H9 (cell line): ENCODE measurements at regions not wholly inside any gene's neighbourhood (a gene's known extent, or its start where the extent isn't known, plus 50 kb on each side); places are given as distances from the start of the nearest gene placed in this dataset.

Experiments
- DNase-seq: peaks from one replicate; pipeline ENCODE4 v3.0.0-alpha.2; 2017
- H2AFZ ChIP-seq: one replicate; pipeline ENCODE4 v1.6.1; 2013; ENCODE audit warnings: mild to moderate bottlenecking, low read length, control low read depth, moderate library complexity
- H2AK5ac ChIP-seq: 2 replicates; pipeline ENCODE4 v1.6.1; 2013; ENCODE audit warnings: low read length, control low read depth, mixed read lengths; ENCODE audit not compliant: insufficient read length
- H2BK120ac ChIP-seq: one replicate; pipeline ENCODE4 v1.6.1; 2013; ENCODE audit warnings: low read depth, mild to moderate bottlenecking, low read length, control low read depth, inconsistent platforms; ENCODE audit not compliant: poor library complexity, severe bottlenecking
- H2BK12ac ChIP-seq: 2 replicates; pipeline ENCODE4 v1.6.1; 2013; ENCODE audit warnings: low read length, control low read depth, mixed read lengths, low read depth; ENCODE audit not compliant: insufficient read length
- H2BK15ac ChIP-seq: 2 replicates; pipeline ENCODE4 v1.6.1; 2013; ENCODE audit warnings: low read depth, low read length, control low read depth
- H2BK20ac ChIP-seq: one replicate; pipeline ENCODE4 v1.6.1; 2013; ENCODE audit warnings: low read depth, mild to moderate bottlenecking, low read length, control low read depth, inconsistent platforms; ENCODE audit not compliant: poor library complexity, severe bottlenecking
- H2BK5ac ChIP-seq: 2 replicates; pipeline ENCODE4 v1.6.1; 2013; ENCODE audit warnings: low read length, control low read depth, mixed read lengths; ENCODE audit not compliant: insufficient read length
- H3K14ac ChIP-seq: 2 replicates; pipeline ENCODE4 v1.6.1; 2013; ENCODE audit warnings: low read length, control low read depth; ENCODE audit not compliant: insufficient read depth
- H3K18ac ChIP-seq: 2 replicates; pipeline ENCODE4 v1.6.1; 2013; ENCODE audit warnings: low read depth, mild to moderate bottlenecking, mixed read lengths, low read length, control low read depth; ENCODE audit not compliant: insufficient read length
- H3K23ac ChIP-seq: 2 replicates; pipeline ENCODE4 v1.6.1; 2013; ENCODE audit warnings: low read length, control low read depth, mixed read lengths, low read depth; ENCODE audit not compliant: insufficient read length
- H3K23me2 ChIP-seq: 2 replicates; pipeline ENCODE4 v1.6.1; 2013; ENCODE audit warnings: low read depth, mild to moderate bottlenecking, mixed read lengths, low read length, control low read depth; ENCODE audit not compliant: insufficient read length, poor library complexity, severe bottlenecking
- H3K27ac ChIP-seq: 2 replicates; pipeline ENCODE4 v1.5.1; 2013; ENCODE audit warnings: low read length, control low read depth, mixed read lengths, low read depth; ENCODE audit not compliant: insufficient read length
- H3K27me3 ChIP-seq: 2 replicates; pipeline ENCODE4 v1.6.1; 2013; ENCODE audit warnings: low read length, control low read depth, inconsistent platforms; ENCODE audit not compliant: insufficient read depth
- H3K4ac ChIP-seq: 2 replicates; pipeline ENCODE4 v1.6.1; 2013; ENCODE audit warnings: low read depth, mild to moderate bottlenecking, control low read depth, inconsistent platforms, low read length, moderate library complexity
- H3K4me1 ChIP-seq: 2 replicates; pipeline ENCODE4 v1.6.1; 2013; ENCODE audit warnings: low read length, control low read depth, inconsistent platforms; ENCODE audit not compliant: insufficient read depth
- H3K4me2 ChIP-seq: 2 replicates; pipeline ENCODE4 v1.6.1; 2013; ENCODE audit warnings: low read length, control low read depth, mixed read lengths; ENCODE audit not compliant: insufficient read length, insufficient read depth
- H3K56ac ChIP-seq: 2 replicates; pipeline ENCODE4 v1.6.1; 2013; ENCODE audit warnings: low read depth, mild to moderate bottlenecking, mixed read lengths, low read length, control low read depth; ENCODE audit not compliant: insufficient read length
- H3K79me1 ChIP-seq: 2 replicates; pipeline ENCODE4 v1.6.1; 2013; ENCODE audit warnings: low read depth, mild to moderate bottlenecking, moderate library complexity, low read length, control low read depth, inconsistent platforms; ENCODE audit not compliant: insufficient read depth, poor library complexity, severe bottlenecking
- H3K79me2 ChIP-seq: 2 replicates; pipeline ENCODE4 v1.6.1; 2013; ENCODE audit warnings: low read length, control low read depth, inconsistent platforms; ENCODE audit not compliant: insufficient read depth
- H3K9ac ChIP-seq: 2 replicates; pipeline ENCODE4 v1.6.1; 2013; ENCODE audit warnings: low read length, control low read depth, mixed read lengths; ENCODE audit not compliant: insufficient read length; ENCODE audit errors: extremely low read depth
- H3K9me3 ChIP-seq: one replicate; pipeline ENCODE4 v1.6.1; 2013; ENCODE audit warnings: low read depth, low read length, inconsistent platforms; ENCODE audit not compliant: control insufficient read depth
- H3T11ph ChIP-seq: one replicate; pipeline ENCODE4 v1.6.1; 2013; ENCODE audit warnings: mild to moderate bottlenecking, low read length, control low read depth, inconsistent platforms
- H4K20me1 ChIP-seq: one replicate; pipeline ENCODE4 v1.6.1; 2013; ENCODE audit not compliant: control insufficient read depth, insufficient read length, insufficient read depth
- H4K5ac ChIP-seq: 2 replicates; pipeline ENCODE4 v1.6.1; 2013; ENCODE audit warnings: low read depth, mild to moderate bottlenecking, mixed read lengths, low read length, control low read depth; ENCODE audit not compliant: insufficient read length
- H4K8ac ChIP-seq: replicated peaks from 2 replicates; pipeline ENCODE4 v1.6.1; 2013; ENCODE audit warnings: low read length, control low read depth, mixed read lengths, low read depth; ENCODE audit not compliant: insufficient read length
- H4K91ac ChIP-seq: 2 replicates; pipeline ENCODE4 v1.6.1; 2013; ENCODE audit warnings: low read depth, mild to moderate bottlenecking, moderate library complexity, mixed read lengths, low read length, control low read depth; ENCODE audit not compliant: insufficient read length
- H3K27ac Mint-ChIP-seq, 3 experiments: 2 replicates in 2 of 3; 3 replicates in 1 of 3; pipeline ENCODE4 v1.8.0; 2020 to 2021; ENCODE audit warnings: mixed read lengths in 3 of 3, mild to moderate bottlenecking in 1 of 3, moderate library complexity in 1 of 3
- H3K27me3 Mint-ChIP-seq: 2 replicates; pipeline ENCODE4 v1.8.0; 2021; ENCODE audit warnings: low read depth, mild to moderate bottlenecking, moderate library complexity, mixed read lengths
- H3K36me3 Mint-ChIP-seq, 3 experiments: 2 replicates in 2 of 3; 3 replicates in 1 of 3; pipeline ENCODE4 v1.8.0; 2020 to 2021; ENCODE audit warnings: low read depth in 3 of 3, mixed read lengths in 3 of 3; ENCODE audit not compliant: insufficient read depth in 1 of 3
- H3K4me1 Mint-ChIP-seq, 2 experiments: 2 replicates each; pipeline ENCODE4 v1.8.0; 2020; ENCODE audit warnings: mixed read lengths in 2 of 2
- H3K4me3 Mint-ChIP-seq, 2 experiments: 2 replicates in 1 of 2; 3 replicates in 1 of 2; pipeline ENCODE4 v1.8.0; 2020 to 2021; ENCODE audit warnings: mild to moderate bottlenecking in 2 of 2, mixed read lengths in 2 of 2, moderate library complexity in 1 of 2
- H3K9me3 Mint-ChIP-seq, 2 experiments: 2 replicates in 1 of 2; 3 replicates in 1 of 2; pipeline ENCODE4 v1.8.0; 2020; ENCODE audit warnings: mild to moderate bottlenecking in 2 of 2, mixed read lengths in 2 of 2, moderate library complexity in 1 of 2
- WGBS: extraction: QIAGEN DNeasy Blood & Tissue Kit; methylation state at CpG from one replicate; pipeline ENCODE4 v1.1.7; 2013; ENCODE audit warnings: missing lambda C conversion rate, low lambda C conversion rate, mixed read lengths; ENCODE audit not compliant: insufficient read length; ENCODE audit errors: extremely low coverage; 5-methylcytosine and 5-hydroxymethylcytosine counted together
- TF ChIP-seq, protein P1 (sequence below): fragments of 200-600 bp; sonication (generic); conservative IDR thresholded peaks from 3 replicates; pipeline ENCODE4 v1.8.0; 2021; ENCODE audit warnings: antibody characterized with exemption, mild to moderate bottlenecking

DNA sequence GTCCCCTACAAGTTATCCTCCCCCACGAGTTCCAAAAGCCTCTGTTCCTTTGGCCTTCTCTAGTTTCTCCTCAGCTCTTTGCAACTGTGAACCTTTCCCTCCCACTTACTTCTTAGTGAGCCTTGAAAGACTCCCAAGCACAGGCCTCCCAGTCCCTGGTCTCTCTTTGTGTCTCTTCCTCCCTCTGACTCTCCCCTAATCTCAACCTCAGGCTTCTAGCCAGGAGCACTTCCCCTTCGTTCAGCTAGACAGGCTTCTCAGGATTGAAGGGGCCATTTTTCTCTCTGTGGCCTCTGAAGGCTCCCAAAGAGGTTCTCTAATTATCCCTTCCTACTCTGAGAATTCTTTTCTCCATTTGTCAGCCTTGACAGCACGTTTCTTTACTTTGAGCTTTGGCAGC lies 50.2 kb upstream of the PHYHIPL start:
- H3K14ac ChIP-seq, result no peak overlapping the region
- no peak overlapping the region for H3K9ac ChIP-seq
- Mint-ChIP-seq H3K9me3 (peaks cover under 1 to 4% of the 10 kb centered on the region in 2 experiments; a peak in 4 of 5 replicates), H3K27ac (no peak overlapping the region; a peak in 1 of 7 replicates), H3K4me3 (no peak overlapping the region), H3K27me3 (no peaks in the 10 kb centered on the region; the same call in none of the 2 replicates), H3K4me1 (no peaks in the 10 kb centered on the region), H3K36me3 (peaks cover 0 to 4% (median 0%) of the 10 kb centered on the region in 3 experiments; a peak in 2 of 7 replicates)
- no peak overlapping the region for H3K4me2 ChIP-seq
- H3K23ac ChIP-seq, result no peak overlapping the region
- no peak for DNase-seq
- H3T11ph ChIP-seq, result no peak overlapping the region
- no peak overlapping the region for H2BK5ac ChIP-seq
- no peak overlapping the region for H4K8ac ChIP-seq
- no peak overlapping the region for H2BK15ac ChIP-seq
- H2AFZ ChIP-seq, result no peak overlapping the region
- H3K9me3 ChIP-seq, result no peaks in the 10 kb centered on the region
- no peak overlapping the region for H3K27ac ChIP-seq
- no peaks in the 10 kb centered on the region for H4K20me1 ChIP-seq
- H2BK120ac ChIP-seq, result no peak overlapping the region
- no peak overlapping the region for H3K56ac ChIP-seq
- H3K27me3 ChIP-seq, result no peaks in the 10 kb centered on the region
- WGBS, result no CpG with 5 or more reads among the region's 3 CpGs
- no peaks in the 10 kb centered on the region for H3K79me2 ChIP-seq
- H3K79me1 ChIP-seq, result no peaks in the 10 kb centered on the region
- H4K91ac ChIP-seq, result no peak overlapping the region
- no peak overlapping the region for H2BK20ac ChIP-seq
- TF ChIP-seq, protein P1, sequence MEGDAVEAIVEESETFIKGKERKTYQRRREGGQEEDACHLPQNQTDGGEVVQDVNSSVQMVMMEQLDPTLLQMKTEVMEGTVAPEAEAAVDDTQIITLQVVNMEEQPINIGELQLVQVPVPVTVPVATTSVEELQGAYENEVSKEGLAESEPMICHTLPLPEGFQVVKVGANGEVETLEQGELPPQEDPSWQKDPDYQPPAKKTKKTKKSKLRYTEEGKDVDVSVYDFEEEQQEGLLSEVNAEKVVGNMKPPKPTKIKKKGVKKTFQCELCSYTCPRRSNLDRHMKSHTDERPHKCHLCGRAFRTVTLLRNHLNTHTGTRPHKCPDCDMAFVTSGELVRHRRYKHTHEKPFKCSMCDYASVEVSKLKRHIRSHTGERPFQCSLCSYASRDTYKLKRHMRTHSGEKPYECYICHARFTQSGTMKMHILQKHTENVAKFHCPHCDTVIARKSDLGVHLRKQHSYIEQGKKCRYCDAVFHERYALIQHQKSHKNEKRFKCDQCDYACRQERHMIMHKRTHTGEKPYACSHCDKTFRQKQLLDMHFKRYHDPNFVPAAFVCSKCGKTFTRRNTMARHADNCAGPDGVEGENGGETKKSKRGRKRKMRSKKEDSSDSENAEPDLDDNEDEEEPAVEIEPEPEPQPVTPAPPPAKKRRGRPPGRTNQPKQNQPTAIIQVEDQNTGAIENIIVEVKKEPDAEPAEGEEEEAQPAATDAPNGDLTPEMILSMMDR, result no peak
- H4K5ac ChIP-seq, result no peak overlapping the region
- H2AK5ac ChIP-seq, result no peak overlapping the region
- no peak overlapping the region for H3K4ac ChIP-seq
- no peak overlapping the region for H2BK12ac ChIP-seq
- no peaks in the 10 kb centered on the region for H3K4me1 ChIP-seq
- H3K18ac ChIP-seq, result no peak overlapping the region
- no peaks in the 10 kb centered on the region for H3K23me2 ChIP-seq
